NCI-H2227 (cell line): ENCODE measurements at regions not wholly inside any gene's neighbourhood (a gene's known extent, or its start where the extent isn't known, plus 50 kb on each side); places are given as distances from the start of the nearest gene placed in this dataset.
"Not testable (repeated sequence)": the region's sequence is repeated elsewhere in the genome, so short reads cannot be mapped to it uniquely, and the experiment has no call there.

Source experiments
- DNase-seq: peaks from one replicate; lab custom pipeline; 2025; ENCODE audit not compliant: unreplicated experiment; lab: John Stamatoyannopoulos, UW

DNA sequence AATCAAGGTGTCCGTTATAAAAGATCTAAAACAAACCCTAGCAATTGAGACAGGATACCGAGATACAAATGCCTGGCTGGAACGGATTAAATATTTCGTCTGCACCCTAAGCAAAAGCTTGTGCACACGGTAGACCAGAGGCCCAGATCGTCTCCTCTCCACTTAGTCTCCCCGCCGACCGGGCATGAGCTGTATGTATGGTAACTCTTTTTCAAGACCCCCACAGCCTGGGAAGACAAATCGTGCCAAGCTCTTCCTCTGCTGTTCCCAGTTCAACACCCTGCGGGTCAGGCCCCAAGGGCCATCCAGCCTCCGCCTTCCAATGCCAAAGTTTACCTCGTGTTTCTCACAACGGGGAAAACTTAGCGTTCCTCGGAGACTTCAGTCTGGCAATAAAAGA lies 285.7 kb upstream of the GALNT17 start:
- no peak for DNase-seq

DNA sequence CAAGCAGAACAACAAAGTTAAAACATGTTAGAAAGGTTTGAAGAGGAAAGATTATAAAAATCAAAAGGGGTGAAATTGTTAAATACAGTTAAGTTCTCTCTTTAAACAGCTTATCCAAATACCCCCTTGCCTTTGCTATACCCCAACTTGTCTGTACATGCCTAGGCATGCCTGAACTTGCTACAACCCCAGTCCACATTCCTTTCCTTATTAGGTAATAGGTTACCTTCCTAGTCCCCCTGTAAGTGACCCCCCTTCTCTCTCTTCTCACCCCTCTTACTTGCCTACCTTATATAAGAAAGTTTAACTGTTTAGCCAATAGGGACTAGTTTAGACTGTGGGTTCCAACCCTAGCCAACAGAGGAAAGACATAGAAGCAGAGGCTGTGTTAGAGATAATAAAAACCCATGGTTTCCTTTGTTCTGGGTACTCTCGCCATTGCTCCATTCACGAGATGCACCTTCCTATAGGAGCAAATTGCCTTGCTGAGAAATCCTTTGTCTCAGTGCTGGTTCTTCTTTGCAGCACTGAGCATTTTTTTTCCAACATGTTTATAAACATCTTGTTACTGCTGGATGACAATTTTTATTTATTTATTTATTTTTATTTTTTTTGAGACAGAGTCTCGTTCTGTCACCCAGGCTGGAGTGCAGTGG lies 282.2 kb upstream of the GALNT17 start:
- no peak for DNase-seq

DNA sequence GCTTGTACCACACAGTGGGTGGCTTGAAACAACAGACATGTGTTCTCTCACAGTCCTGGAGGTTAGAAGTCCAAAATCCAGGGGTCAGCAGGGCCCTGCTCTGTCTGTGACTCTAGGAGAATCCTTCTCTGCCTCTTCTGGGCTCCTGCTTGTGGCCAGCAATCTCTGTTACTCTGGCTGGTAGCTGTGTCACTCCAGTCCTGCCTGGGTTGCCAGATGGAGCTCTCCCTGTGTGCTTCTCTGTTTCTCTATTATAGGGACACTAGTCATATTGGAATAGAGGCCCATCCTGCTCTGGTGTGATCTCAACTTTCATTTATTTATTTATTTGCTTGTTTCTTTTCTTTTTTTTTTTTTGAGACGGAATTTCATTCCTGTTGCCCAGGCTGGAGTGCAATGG lies 276.6 kb upstream of the GALNT17 start:
- no peak for DNase-seq

DNA sequence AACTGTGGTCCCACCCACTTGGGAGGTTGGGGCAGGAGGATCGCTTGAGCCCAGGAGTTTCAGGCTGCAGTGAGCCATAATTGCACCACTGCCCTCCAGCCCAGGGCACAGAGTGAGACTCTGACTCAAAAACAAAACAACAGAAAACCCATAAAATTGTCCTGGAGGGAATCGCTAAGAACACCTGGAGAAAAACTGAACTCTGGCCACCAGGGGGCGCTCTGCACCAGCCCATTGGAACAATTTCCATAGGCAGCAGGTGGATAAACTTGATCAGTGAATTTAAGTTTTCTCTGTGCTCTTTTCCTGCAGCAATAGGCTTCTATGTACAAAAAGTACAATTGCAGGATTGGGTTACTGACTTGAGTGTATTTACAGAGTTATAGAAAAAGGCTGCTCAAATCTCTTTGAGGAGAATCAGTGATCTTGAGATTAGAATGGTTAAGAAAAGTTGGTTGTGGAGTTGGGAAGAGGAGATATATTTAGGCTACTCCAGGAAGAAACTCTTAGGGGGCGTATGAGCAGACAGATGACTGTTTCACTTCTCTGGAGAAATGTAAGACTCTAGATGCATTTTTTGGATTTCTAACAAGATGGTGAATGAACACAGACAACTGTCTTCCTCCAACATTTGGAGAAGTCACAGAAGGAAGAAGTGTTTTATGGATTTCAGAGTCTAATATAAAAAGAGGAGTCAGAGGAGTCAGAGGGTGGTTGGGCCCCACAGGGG lies 274.9 kb upstream of the GALNT17 start:
- peak; percentile 72 for DNase-seq

DNA sequence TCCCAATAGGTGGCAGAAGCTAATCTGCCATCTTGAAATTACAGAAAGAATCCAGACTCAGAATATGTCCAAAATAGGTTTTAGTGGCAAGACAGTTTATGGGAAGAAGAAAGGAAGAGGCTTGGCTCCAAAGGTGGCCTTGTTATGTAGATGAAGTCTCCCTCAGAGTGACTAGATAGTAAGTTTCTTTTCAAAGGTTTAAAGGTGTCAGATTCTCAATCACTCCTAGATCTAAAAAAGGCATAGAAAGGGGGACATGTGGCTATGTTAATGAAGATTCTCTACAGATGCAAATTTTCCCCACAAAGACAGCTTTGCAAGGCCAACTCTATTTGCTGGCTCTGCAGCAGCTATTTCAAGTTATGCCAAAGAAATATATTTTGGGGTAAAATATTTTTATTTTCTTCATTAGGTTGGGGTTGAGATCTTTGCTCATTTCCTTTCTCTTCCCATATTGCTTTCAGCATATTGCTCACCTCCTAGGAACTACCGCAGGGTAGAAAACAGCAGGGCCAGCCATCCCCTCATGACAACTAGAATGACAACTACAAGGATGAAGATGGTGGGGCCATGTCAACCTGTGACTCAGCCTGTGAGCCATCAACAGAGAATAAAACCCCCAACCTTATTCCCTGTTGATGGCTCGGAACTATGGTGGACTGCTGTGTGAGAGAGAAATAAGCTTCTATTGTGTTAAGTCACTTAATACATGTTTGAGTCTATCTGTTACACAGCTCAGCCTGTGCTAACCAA lies 274.0 kb upstream of the GALNT17 start:
- no peak for DNase-seq

DNA sequence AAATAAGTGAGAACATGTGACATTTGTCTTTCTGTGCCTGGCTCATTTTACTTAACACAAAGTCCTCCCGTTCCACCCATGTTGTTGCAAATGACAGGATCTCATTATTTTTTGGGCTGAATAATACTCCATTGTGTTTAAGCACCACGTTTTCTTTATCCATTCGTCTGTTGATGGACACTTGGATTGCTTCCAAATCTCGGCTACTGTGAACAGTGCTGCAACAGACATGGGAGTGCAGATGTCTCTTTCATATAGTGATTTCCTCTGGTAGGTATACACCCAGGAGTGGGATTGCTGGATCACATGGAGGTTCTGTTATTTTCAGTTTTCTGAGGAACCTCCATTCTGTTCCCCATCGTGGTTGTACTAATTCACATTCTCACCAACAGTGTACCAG lies 264.4 kb upstream of the GALNT17 start:
- no peak for DNase-seq

DNA sequence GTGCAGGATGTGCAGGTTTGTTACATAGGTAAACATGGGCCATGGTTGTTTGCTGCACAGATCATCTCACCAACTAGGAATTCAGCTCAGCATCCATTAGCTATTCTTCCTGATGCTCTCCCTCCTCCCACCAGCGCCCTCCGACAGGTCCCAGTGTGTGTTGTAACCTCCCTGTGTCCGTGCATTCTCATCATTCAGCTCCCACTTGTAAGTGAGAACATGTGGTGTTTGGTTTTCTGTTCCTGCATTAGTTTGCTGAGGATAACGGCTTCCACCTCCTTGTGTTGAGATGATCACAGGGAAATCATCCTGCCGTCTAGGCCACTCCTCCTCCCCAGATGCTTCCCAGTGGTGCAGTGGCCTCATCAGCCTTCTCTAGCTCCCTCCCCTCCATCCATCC lies 261.6 kb upstream of the GALNT17 start:
- no peak for DNase-seq

DNA sequence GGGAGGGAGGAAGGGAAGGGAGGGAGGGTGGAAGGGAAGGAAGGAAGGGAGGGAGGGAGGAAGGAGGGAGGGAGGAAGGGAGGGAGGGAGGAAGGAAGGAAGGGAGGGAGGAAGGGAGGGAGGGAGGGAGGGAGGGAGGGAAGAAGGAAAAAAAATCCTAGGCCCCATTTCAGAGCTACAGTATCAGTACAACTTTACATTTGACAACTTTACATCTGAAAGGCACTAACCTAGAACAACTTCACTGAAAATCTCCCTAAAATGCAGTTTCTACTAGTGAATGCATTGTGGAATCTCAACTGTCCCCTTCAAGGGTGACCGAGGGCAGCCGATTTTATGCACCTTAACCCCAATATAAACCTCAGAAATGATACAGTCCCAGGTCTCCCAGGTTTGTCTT lies 259.8 kb upstream of the GALNT17 start:
- no peak for DNase-seq

DNA sequence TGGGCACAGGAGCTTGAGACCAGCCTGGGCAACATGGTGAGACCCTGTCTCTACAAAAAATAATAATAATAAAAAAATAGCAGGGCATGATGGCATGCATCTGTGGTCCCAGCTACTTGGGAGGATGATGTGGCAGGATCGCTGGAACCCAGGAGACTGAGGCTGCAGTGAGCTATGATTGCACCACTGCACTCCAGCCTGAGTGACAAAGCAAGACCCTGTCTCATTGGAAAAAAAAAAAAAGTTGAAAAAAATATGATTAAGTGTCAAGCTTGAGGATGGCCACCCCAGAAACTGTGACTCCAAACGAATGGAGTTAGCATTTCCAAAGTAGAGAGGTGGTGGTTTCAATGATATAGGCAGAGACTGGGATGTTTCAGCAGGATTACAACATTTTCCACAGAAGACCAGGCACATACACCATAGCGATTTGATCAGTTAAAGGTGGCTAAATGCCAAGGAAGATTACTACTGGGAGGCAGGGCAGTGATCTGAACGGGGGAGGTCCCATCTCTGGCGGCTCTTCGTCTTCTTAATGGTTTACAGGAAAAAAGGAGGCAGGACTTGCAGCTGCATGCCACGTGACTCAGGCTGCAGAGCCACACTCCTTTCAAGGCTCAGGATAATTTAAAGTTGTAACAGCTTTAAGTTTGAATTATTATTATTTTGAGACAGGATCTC lies 250.6 kb upstream of the GALNT17 start:
- no peak for DNase-seq

DNA sequence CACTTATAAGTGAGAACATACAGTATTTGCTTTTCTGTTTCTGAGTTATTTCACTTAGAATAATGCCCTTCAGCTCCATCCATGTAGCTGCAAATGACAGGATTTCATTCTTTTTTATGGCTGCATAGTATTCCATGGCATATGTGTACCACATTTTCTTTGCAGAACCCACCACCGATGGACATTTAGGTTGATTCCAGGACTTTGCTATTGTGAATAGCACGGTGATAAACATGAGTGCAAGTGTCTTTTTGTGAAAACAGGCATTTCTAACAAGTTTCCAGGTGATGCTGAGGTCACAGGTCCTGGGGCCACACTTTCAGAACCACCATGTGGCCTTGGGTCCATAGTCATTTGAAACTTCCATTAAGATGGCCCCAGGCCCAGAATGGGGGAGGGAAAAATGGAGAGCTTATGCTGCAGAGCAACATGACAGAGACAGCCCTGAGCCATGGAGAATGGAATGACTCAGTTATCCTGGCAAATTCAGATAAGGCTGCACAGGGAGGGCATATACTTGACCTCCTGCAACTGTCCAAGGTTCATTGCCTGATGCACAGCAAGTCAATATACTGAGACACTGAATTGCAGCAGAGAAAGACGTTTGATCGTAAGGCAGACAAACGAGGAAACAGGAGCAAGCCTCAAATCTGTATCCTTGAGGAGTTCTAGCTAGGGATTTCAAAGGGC lies 248.0 kb upstream of the GALNT17 start:
- DNase-seq, result no peak

DNA sequence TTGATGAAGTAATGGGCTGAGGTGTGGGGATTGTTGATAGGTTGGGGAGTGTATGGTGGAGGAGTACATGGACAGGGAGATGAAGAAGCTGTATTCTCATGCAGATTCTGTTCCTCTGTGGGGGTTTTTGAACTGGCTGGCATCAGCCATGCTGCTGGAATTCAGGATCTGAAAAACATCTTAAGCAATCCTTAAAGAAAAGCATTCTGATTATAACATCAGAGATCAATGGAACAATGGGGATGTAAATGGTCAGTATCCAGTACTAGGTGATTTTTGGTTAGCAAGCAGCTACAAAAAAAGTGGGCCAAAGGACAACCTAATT lies 247.5 kb upstream of the GALNT17 start:
- DNase-seq, result no peak

DNA sequence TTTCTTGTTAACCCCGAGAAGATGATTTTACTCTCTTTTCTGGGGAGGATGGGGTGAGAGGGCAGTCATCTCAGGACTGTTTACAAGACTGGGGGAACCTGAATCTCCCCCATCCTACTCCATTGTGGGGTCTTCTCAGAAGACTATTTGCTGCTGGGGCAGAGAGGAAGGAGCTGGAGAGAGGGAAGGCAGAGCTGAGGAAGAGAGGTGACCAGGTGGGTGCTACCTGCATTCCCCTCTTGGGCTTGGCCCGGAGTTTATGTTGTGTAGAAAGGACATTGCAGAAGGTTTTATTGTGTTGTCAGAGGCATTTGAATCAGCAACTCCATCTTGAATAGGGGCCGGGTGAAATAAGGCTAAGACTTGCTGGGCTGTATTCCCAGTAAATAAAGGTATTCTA lies 247.1 kb upstream of the GALNT17 start:
- DNase-seq, result no peak

DNA sequence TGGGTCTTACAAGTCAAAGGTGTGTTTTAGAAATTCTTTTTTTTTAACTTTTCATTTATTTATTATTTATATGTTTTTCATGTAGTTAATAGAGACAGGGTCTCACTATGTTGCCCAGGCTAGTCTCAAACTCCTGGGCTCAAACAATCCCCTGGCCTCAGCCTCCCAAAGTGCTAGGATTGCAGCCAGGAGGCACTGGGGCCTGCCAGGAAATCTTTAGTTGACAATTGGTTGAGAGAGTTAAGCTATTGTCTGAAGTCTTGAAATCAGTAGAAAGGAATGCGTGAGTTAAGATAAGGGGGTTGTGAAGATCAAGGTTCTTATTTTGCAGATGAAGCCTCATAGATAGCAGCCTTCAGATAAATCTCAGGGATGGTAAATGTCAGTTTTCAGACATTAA lies 245.4 kb upstream of the GALNT17 start:
- no peak for DNase-seq

DNA sequence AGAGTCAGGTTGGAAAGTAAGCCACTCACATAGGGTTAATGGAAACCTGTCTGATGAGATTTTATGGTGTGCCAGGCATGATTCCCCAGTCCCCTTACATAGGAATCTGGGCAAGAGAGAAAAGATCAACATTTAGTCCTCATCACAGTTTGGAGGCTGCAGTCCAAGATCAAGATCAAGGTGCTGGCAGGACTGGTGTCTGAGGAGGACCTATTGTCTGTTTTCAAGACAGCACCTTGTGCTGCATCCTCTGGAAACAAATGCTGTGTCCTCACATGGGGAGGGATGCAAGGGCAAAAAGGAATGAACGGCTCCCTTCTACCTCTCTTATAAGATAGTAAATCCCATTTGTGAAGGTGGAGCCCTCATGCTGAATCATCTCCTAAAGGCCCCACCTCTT lies 244.8 kb upstream of the GALNT17 start:
- no peak for DNase-seq

DNA sequence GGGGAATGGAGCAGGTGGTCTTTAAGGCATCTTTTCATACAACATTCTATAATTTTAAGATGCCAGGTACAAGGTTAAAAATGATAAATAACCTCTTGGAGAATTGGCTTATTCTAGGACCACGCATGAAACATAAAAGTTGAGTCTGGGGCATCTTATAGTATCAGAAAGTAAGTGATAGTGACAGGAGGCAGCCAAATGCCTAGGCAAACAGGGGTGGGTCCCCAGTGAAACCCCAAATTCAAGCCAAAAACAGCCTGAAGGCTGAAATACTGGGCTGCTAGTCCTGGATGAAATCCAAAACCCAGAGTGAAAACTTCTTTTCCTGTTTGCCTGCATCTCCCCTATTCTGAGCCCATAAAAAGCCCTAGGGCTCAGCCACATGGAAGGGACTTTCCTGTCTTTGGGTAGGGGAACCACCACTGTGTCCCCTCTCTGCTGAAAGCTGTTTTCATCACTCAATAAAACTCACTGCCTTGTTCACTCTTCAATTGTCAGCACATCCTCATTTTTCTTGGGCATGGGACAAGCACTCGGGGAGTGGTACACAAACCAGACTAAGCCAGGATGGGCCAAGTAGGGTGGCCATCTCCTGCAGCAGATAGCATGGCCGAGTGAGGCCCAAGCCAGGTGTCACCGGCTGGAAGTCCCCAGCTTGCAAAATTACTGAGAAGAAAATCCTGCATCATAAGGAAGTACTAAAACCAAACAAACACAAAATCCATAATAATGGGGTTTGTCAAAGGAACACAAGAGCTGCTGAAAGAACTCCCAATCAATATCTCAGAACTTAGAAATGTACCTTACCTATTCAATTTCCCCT lies 241.6 kb upstream of the GALNT17 start:
- no peak for DNase-seq

DNA sequence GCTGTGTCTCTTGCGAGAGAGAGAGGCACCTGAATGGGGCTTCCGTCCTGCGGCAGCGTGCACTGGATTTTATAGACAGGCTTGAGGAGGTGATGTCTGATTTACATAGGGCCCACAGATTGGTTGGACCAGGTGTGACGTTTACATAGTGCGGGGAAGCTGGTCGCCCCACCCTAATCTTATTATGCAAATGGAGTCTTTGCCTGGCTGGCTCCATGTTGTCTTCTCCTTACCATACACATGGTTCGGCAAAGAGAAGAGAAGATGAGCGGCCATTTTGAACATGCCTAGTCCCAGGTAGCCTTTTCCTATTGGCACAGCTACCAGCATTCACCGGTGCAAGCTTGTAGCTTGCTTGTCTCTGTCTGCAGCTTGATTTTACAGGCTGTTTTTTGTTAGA lies 238.5 kb upstream of the GALNT17 start:
- DNase-seq, result peak; percentile 22

DNA sequence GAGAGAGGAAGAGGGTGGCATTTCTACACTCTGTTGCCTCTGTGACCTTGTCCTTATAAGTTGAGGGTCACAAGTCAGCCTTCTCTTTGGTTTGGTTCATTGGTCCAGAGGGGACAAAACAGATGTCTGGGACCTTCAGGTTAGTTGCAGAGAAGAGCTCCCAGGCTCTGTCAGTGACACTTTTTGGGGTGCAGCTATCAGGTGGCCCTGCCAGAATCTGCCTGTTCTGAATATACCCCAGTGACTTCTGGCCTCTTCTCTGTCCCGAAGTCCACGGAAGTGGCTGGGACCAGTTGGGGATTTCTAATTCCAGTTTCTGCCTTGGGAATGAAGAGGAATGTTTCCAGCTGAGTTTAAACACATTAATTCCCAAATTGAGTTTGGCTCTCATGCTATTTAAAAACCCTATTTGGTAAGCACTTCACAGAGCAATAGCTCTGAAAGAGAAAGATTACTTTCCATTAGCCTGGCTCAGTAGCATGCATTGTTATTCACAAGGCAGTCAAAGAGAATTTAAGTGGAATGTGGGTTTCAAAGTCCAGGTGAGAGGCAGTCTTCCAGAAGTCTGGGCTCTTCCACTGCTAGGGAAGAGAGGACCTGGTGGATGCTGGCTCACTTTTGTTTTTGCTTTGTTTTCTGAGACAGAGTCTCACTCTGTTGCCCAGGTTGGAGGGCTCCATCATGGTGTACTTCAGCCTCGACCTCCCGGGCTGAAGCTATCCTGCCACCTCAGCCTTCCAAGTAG lies 237.8 kb upstream of the GALNT17 start:
- DNase-seq, result no peak

DNA sequence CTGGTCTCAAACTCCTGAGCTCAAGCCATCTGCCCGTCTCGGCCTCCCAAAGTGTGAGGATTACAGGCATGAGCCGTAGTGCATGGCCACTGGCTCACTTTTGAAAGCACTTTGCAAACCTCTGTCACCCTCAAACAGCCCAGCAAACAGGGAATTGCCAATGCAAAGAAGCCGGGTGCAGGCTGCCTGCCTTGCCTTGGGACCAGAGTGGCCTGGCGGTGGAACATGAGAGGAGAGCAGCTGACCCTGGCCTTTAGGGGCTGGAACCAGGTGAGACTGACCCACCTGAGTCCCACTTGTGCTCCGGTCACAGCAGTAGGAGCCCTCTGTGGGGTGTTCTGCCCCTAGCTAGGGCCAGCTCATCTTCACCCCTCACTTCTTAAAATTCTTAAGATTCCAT lies 237.1 kb upstream of the GALNT17 start:
- no peak for DNase-seq

DNA sequence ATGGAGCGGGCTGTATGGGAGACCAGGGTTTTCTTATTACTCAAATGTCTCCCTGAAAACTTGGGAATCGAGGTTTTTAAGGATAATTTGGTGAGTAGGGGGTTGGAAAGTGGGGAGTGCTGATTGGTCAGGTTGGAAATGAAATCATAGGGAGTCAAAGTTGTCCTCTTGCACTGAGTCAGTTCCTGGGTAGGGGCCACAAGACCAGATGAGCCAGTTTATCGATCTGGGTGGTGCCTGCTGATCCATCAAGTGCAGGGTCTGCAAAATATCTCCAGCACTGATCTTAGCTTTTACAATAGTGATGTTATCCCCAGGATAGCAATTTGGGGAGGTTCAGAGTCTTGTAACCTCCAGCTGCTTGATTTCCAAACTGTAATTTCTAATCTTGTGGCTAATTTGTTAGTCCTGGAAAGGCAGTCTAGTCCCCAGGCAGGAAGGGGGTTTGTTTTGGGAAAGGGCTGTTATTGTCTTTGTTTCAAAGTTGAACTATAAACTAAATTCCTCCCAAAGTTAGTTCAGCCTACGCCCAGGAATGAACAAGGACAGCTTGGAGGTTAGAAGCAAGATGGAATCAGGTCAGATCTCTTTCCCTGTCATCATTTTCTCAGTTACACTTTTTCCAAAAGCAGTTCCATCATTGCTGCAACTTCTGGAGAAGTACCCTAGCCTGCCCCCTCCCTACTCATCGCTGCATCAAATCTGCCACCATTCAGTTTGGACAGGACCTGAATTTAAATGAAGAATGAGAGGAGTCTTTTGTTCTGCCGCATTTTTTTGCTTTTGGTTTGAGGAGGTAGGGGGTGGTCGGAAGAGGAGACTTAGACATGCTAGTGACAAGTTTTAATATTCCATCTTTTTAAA lies 236.4 kb upstream of the GALNT17 start:
- DNase-seq, result not testable (repeated sequence)
